Memory B cell (primary cell): ENCODE measurements at regions not wholly inside any gene's neighbourhood (a gene's known extent, or its start where the extent isn't known, plus 50 kb on each side); places are given as distances from the start of the nearest gene placed in this dataset.

Experiments used
- ATAC-seq: fragments of 150-1000 bp; cut with Tn5 transposase; 2 replicates; pipeline ENCODE4 v1.10.0; 2021; ENCODE audit warnings: low read depth, mild to moderate bottlenecking, moderate library complexity
- DNase-seq, 2 donors: peaks; one replicate each; pipeline ENCODE4 v3.0.0; 2022; ENCODE audit warnings: low spot score in 2 of 2
- H3K27ac Mint-ChIP-seq: one replicate; pipeline ENCODE4 v1.8.0; 2022; ENCODE audit warnings: mild to moderate bottlenecking, moderate library complexity, mixed read lengths
- H3K27me3 Mint-ChIP-seq: one replicate; pipeline ENCODE4 v1.8.0; 2022; ENCODE audit warnings: mixed read lengths
- H3K36me3 Mint-ChIP-seq: one replicate; pipeline ENCODE4 v1.8.0; 2022; ENCODE audit warnings: mild to moderate bottlenecking, mixed read lengths
- H3K4me1 Mint-ChIP-seq: one replicate; pipeline ENCODE4 v1.8.0; 2022; ENCODE audit warnings: mixed read lengths
- H3K4me3 Mint-ChIP-seq: one replicate; pipeline ENCODE4 v1.8.0; 2022; ENCODE audit warnings: mild to moderate bottlenecking, moderate library complexity, mixed read lengths
- H3K9me3 Mint-ChIP-seq: one replicate; pipeline ENCODE4 v1.8.0; 2022; ENCODE audit warnings: mixed read lengths

DNA sequence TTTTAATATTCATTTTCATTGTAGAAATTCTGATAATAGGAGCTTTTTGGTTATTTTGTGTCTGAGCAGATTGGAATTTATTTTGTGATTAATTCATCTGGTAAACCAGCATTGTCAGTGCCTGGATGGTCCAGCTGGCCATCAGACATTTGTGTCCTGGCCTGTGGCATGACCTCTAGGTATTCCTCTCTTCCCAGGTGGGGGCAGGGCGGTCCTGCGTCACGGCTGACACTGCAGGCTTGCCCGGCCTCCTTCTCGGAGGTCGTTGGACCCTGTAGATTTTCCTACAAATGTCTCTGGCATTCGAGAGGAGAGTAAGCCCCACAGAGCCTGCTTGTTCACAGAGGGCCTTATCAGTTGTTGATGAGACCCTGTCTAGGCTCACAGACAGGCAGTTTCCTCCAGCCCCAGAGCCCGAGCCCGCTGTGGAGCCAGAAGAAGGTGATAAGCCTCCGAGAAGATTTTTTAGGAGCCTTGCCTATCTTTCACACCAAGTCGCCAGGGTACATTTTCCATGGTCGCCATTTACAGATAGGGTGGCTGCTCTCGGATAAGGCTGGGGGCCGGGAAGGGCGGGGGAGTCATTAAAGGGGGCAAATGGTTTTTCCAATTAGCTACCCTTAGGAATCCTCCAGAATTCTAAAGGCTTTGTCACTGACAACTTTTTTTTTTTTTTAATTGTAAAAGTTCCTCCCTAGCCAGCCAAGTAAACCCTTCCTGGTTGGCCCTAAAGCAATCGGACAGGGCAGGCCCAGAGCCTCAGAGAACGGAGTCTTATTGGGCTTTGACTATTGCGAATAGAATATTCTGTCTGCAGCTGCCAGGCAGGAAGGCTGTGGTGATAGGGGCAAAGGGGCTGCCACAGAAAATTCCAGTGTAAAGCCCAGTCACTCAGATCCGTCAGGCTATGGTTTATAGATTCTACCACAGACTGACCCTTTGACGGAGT, 78.1 kb upstream of the TBX20 start:
- Mint-ChIP-seq H3K4me1 (no peaks in the 10 kb centered on the region), H3K27ac (no peak overlapping the region), H3K4me3 (no peak overlapping the region), H3K27me3 (peaks cover 16% of the 10 kb centered on the region), H3K9me3 (no peaks in the 10 kb centered on the region), H3K36me3 (no peaks in the 10 kb centered on the region)
- no peak for DNase-seq
- no peak for ATAC-seq

DNA sequence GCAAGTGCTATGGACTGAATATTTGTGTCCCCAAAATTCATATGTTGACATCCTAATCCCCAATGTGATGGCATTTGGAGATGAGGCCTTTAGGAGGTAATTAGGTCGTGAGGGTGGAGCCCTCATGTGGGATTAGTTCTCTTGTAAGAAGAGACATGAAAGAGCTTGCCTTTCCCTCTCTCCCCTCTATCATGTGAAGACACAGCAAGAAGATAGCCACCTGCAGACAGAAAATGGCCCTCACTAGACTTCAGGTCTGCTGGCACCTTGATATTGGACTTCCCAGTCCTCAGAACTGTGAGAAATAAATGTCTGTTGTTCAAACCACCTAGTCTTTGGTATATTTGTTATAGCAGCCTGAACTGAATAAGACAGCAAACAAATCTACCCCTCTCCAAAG, 75.1 kb upstream of the TBX20 start:
- H3K27me3 Mint-ChIP-seq = peaks cover 14% of the 10 kb centered on the region
- no peaks in the 10 kb centered on the region for H3K4me1 Mint-ChIP-seq
- no peak overlapping the region for H3K4me3 Mint-ChIP-seq
- DNase-seq = no peak
- no peak for ATAC-seq
- H3K9me3 Mint-ChIP-seq = peaks cover 4% of the 10 kb centered on the region
- no peak overlapping the region for H3K27ac Mint-ChIP-seq
- H3K36me3 Mint-ChIP-seq = no peaks in the 10 kb centered on the region

DNA sequence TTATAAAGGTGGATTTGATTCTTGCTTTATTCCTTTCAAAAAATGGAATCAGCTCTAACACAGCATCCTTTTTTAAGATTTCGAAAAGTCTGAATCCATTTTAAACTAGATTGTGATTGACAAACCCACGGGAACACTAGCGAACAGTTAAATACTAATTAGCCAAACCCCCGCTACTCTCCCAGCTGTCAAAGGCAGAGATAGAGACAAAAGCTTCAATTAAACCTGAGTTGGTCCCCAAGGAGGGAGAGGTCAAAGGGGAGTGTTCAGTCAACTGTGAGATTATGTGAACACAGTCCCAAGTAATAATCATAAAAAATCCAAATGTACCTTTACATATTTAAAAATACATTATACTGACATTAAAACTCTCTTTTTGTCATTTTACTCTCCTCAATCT, 65.7 kb upstream of the TBX20 start:
- H3K9me3 Mint-ChIP-seq = peaks cover 2% of the 10 kb centered on the region
- H3K4me1 Mint-ChIP-seq = peaks cover 3% of the 10 kb centered on the region
- H3K36me3 Mint-ChIP-seq = no peaks in the 10 kb centered on the region
- no peak overlapping the region for H3K4me3 Mint-ChIP-seq
- H3K27ac Mint-ChIP-seq = no peak overlapping the region
- DNase-seq = no peak
- no peak for ATAC-seq
- H3K27me3 Mint-ChIP-seq = no peaks in the 10 kb centered on the region

DNA sequence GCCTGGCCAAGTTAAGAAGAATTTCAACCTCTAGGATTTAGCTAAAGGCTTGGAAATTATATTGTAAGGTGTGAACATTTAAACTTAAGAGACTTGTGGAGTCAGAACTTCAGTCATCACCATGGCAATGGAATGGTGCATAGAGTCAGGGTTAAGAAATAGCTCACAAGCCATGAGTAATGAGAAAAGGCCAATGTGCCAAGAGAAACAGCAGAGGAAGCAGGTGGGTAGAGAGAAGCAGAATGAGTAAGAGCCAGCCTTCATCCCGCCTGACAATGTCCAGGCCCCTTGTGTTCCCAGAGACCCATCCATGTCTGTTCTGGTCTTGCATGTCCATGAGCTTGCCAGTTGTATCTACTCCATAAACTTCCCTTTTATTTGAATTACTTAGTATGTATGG, 62.6 kb upstream of the TBX20 start:
- no peaks in the 10 kb centered on the region for H3K36me3 Mint-ChIP-seq
- no peaks in the 10 kb centered on the region for H3K27me3 Mint-ChIP-seq
- H3K27ac Mint-ChIP-seq = no peak overlapping the region
- peaks cover 3% of the 10 kb centered on the region for H3K4me1 Mint-ChIP-seq
- H3K4me3 Mint-ChIP-seq = no peak overlapping the region
- no peak for DNase-seq
- ATAC-seq = no peak
- H3K9me3 Mint-ChIP-seq = no peaks in the 10 kb centered on the region

DNA sequence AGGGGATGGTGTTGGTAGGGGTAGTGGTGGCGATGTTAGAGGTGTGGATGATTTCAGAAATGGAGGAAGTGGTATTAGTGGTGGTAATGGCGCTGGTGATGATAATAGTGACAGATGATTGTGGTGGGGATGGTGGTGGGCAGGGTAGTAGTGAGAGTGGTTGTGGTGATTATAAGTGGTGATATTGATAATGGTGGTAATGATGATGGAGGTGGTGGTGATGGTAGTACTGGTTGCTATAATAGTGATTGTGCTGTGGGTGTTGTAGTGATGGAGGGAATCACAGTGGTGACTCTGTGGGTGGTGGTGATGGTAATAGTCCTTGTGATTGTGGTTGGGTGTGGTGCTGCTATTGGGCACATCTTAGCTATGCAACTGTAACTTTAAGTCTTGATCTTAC, 61.6 kb upstream of the TBX20 start:
- H3K27ac Mint-ChIP-seq = no peak overlapping the region
- H3K36me3 Mint-ChIP-seq = no peaks in the 10 kb centered on the region
- no peaks in the 10 kb centered on the region for H3K27me3 Mint-ChIP-seq
- ATAC-seq (no peak), DNase-seq (no peak)
- H3K4me3 Mint-ChIP-seq = no peak overlapping the region
- H3K9me3 Mint-ChIP-seq = no peaks in the 10 kb centered on the region
- peaks cover 3% of the 10 kb centered on the region for H3K4me1 Mint-ChIP-seq

DNA sequence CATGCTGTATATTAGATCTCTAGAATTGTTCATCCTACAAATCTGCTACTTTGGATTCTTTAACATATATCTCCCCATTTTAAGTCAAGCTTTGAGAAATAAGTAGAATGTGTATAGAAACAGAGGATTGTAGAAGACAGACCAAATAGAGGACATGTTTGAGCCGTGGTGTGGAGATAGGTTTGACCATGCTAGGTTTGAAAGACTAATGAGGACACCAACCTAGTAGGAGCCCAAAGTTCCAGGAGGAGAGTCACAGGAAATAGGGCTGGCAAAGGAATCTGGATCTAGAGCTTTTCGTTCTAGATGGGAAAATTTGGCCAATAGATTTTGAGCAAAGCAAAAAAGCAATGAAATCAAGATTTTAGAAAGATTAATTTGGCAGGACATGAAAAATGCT, 60.5 kb upstream of the TBX20 start:
- Mint-ChIP-seq H3K27me3 (no peaks in the 10 kb centered on the region), H3K4me1 (peaks cover 3% of the 10 kb centered on the region), H3K36me3 (no peaks in the 10 kb centered on the region), H3K4me3 (no peak overlapping the region), H3K27ac (no peak overlapping the region), H3K9me3 (no peaks in the 10 kb centered on the region)
- no peak for ATAC-seq
- DNase-seq = no peak

DNA sequence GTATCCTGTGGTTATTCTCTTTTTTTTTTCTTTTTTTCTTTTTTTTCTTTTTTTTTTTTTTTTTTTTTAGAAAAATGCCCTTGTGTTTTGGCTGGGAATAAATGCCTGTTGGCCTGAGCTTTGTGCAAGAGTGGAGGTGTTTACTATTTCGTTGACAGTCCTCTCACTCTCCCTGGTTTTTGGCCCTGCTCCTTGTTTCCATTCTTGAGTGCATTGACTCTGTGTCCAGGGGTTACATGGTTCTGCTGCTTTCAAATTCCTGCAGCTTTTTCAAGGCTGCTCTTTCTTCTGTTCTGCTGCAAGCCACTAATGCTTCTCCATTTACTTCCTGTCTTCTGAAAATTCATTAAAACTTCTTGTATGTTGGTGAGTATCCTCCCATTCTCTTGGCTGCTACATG, 59.7 kb upstream of the TBX20 start:
- no peaks in the 10 kb centered on the region for H3K36me3 Mint-ChIP-seq
- no peaks in the 10 kb centered on the region for H3K27me3 Mint-ChIP-seq
- peaks cover 3% of the 10 kb centered on the region for H3K4me1 Mint-ChIP-seq
- H3K4me3 Mint-ChIP-seq = no peak overlapping the region
- no peaks in the 10 kb centered on the region for H3K9me3 Mint-ChIP-seq
- no peak for DNase-seq
- H3K27ac Mint-ChIP-seq = no peak overlapping the region
- ATAC-seq = no peak
